HL-60 (cell line): ENCODE measurements at regions not wholly inside any gene's neighbourhood (a gene's known extent, or its start where the extent isn't known, plus 50 kb on each side); places are given as distances from the start of the nearest gene placed in this dataset.

ENCODE experiments used
- DNase-seq, 2 experiments: peaks; one replicate each; pipeline ENCODE4 v3.0.0-alpha.2; 2010 to 2020; ENCODE audit warnings: low read depth in 1 of 2, low spot score in 1 of 2
- H3K27ac ChIP-seq: fragments of 250-450 bp; sonication (Bioruptor Pico); replicated peaks from 2 replicates; pipeline ENCODE4 v1.5.1; 2020; ENCODE audit warnings: mild to moderate bottlenecking, moderate library complexity
- H3K27me3 ChIP-seq: fragments of 250-450 bp; sonication (Bioruptor Pico); 2 replicates; pipeline ENCODE4 v1.5.1; 2021; ENCODE audit warnings: mild to moderate bottlenecking, moderate library complexity; ENCODE audit not compliant: insufficient read depth, poor library complexity, severe bottlenecking
- H3K4me3 ChIP-seq: replicated peaks from 2 replicates; pipeline ENCODE4 v1.5.1; 2011; ENCODE audit warnings: mild to moderate bottlenecking, control low read depth, low read length; ENCODE audit not compliant: insufficient read depth
- CTCF ChIP-seq: IDR thresholded peaks from one replicate; pipeline ENCODE4 v1.5.1; 2011; ENCODE audit warnings: low read length, control low read depth, inconsistent platforms; ENCODE audit not compliant: insufficient read depth
- GABPA ChIP-seq: IDR thresholded peaks from 2 replicates; pipeline ENCODE4 v1.6.1; 2012; ENCODE audit warnings: low read depth
- POLR2AphosphoS5 ChIP-seq: IDR thresholded peaks from 2 replicates; pipeline ENCODE4 v1.6.1; 2012; ENCODE audit warnings: low read depth
- REST ChIP-seq: IDR thresholded peaks from 2 replicates; pipeline ENCODE4 v1.6.1; 2012; ENCODE audit warnings: low read depth; ENCODE audit not compliant: insufficient replicate concordance
- SPI1 ChIP-seq: IDR thresholded peaks from 2 replicates; pipeline ENCODE4 v1.6.1; 2012; ENCODE audit warnings: low read depth, mild to moderate bottlenecking, borderline replicate concordance

GRCh38 chr4:153970169-153970568 is 181.3 kb upstream of the SFRP2 start:
- Histone ChIP-seq H3K4me3 (no peak overlapping the region), H3K27ac (no peak overlapping the region), H3K27me3 (no peaks in the 10 kb centered on the region)
- TF ChIP-seq REST, result no peak
- TF ChIP-seq POLR2AphosphoS5, result no peak
- TF ChIP-seq GABPA, result no peak
- TF ChIP-seq SPI1, result no peak
- no peak for TF ChIP-seq CTCF
- no peak for DNase-seq

- no peak for DNase-seq
- Histone ChIP-seq H3K27ac (no peak overlapping the region), H3K27me3 (no peaks in the 10 kb centered on the region), H3K4me3 (no peak overlapping the region)
- TF ChIP-seq REST (no peak), POLR2AphosphoS5 (no peak), GABPA (no peak), CTCF (no peak), SPI1 (no peak)
Measured at GRCh38 chr4:153969542-153969941, 180.7 kb upstream of the SFRP2 start.

- TF ChIP-seq POLR2AphosphoS5, result no peak
- no peak for TF ChIP-seq SPI1
- no peak for TF ChIP-seq REST
- no peak for TF ChIP-seq GABPA
- TF ChIP-seq CTCF, result no peak
- DNase-seq, result no peak
Measured at GRCh38 chr4:153966641-153967040, 177.8 kb upstream of the SFRP2 start.

More at GRCh38 chr4:153966641-153967040, 177.8 kb upstream of the SFRP2 start:
- Histone ChIP-seq H3K27me3 (no peaks in the 10 kb centered on the region), H3K27ac (no peak overlapping the region), H3K4me3 (no peak overlapping the region)
